ENCODE measurements at regions not wholly inside any gene's neighbourhood (a gene's known extent, or its start where the extent isn't known, plus 50 kb on each side); places are given as distances from the start of the nearest gene placed in this dataset.

GRCh38 chr3:11908981-11909698 is 62.5 kb upstream of the TAMM41 start:
- ATAC-seq (no peak), DNase-seq (ENCODE audit: low spot score) (no peak)
- Histone ChIP-seq H4K20me1 (replicated peaks; ENCODE audit: insufficient read depth) (no peaks in the 10 kb centered on the region), H3K4me3 (no peak overlapping the region), H3K36me3 (ENCODE audit: insufficient read depth) (no peaks in the 10 kb centered on the region), H3K27me3 (ENCODE audit: insufficient read depth) (no peaks in the 10 kb centered on the region), H2AFZ (no peak overlapping the region), H3K27ac (ENCODE audit: low read depth) (no peak overlapping the region), H3K4me2 (no peak overlapping the region), H3F3A (replicated peaks; ENCODE audit: low read depth) (no peaks in the 10 kb centered on the region), H3K4me1 (ENCODE audit: insufficient read depth) (no peaks in the 10 kb centered on the region), H3K9me2 (ENCODE audit: insufficient read depth) (no peaks in the 10 kb centered on the region), H3K79me2 (replicated peaks; ENCODE audit: insufficient read depth) (no peaks in the 10 kb centered on the region)
- Mint-ChIP-seq H3K4me1 (no peaks in the 10 kb centered on the region), H3K27ac (no peak overlapping the region), H3K9me3 (no peaks in the 10 kb centered on the region), H3K4me3 (no peak overlapping the region), H3K36me3 (ENCODE audit: low read depth) (no peaks in the 10 kb centered on the region), H3K27me3 (ENCODE audit: insufficient read depth, low read depth, poor library complexity) (peaks cover 5% of the 10 kb centered on the region)
- TF ChIP-seq CREB1 (CRISPR knock-in tag; IDR thresholded peaks at IDR 0.05; ENCODE audit: low read depth): no peak
- no peak for TF ChIP-seq ZNF462 (CRISPR knock-in tag; IDR thresholded peaks at IDR 0.05)
- no peak for TF ChIP-seq JUNB (IDR thresholded peaks at IDR 0.05; ENCODE audit: unreplicated experiment)
- no peak for TF ChIP-seq EZH2phosphoT487 (IDR thresholded peaks at IDR 0.05; ENCODE audit: unreplicated experiment)
- TF ChIP-seq ZNF114 (CRISPR knock-in tag; IDR thresholded peaks at IDR 0.05): no peak
- TF ChIP-seq EZH2 (IDR thresholded peaks at IDR 0.05; ENCODE audit: low read depth, unreplicated experiment): no peak
- TF ChIP-seq ETS1 (IDR thresholded peaks at IDR 0.05): no peak
- TF ChIP-seq ZNF331 (CRISPR knock-in tag; IDR thresholded peaks at IDR 0.05; ENCODE audit: low read depth): no peak
- TF ChIP-seq REST (IDR thresholded peaks at IDR 0.05; ENCODE audit: unreplicated experiment): no peak
- TF ChIP-seq CTCF (conservative IDR thresholded peaks at IDR 0.05; ENCODE audit: low read depth in 2 of 2): no peak
- TF ChIP-seq POLR2AphosphoS5 (IDR thresholded peaks at IDR 0.05; ENCODE audit: low read depth): no peak
- no peak for TF ChIP-seq NANOG (IDR thresholded peaks at IDR 0.05; ENCODE audit: borderline replicate concordance)
